GM12891 (cell line): ENCODE measurements at regions not wholly inside any gene's neighbourhood (a gene's known extent, or its start where the extent isn't known, plus 50 kb on each side); places are given as distances from the start of the nearest gene placed in this dataset.

Source experiments
- DNase-seq: peaks from one replicate; pipeline ENCODE4 v3.0.0; 2011; ENCODE audit warnings: low spot score; ENCODE audit not compliant: insufficient read length
- FAIRE-seq: peaks from 2 replicates; lab custom pipeline; 2011; peaks lifted over from hg19 to GRCh38; lab: Jason Lieb, UNC
- PAX5 ChIP-seq: IDR thresholded peaks from 2 replicates; pipeline ENCODE4 v1.6.1; 2011; ENCODE audit warnings: low read length, moderate library complexity, mild to moderate bottlenecking; ENCODE audit not compliant: insufficient read depth, severe bottlenecking
- POLR2A ChIP-seq: IDR thresholded peaks from 2 replicates; pipeline ENCODE4 v1.6.1; 2011; ENCODE audit warnings: low read depth, low read length, control low read depth
- POLR2AphosphoS5 ChIP-seq: IDR thresholded peaks from 2 replicates; pipeline ENCODE4 v1.6.1; 2011; ENCODE audit warnings: low read depth, low read length, control low read depth
- POU2F2 ChIP-seq: IDR thresholded peaks from 2 replicates; pipeline ENCODE4 v1.6.1; 2011; ENCODE audit warnings: low read depth, mild to moderate bottlenecking, control low read depth, low read length, moderate library complexity
- SPI1 ChIP-seq: IDR thresholded peaks from 2 replicates; pipeline ENCODE4 v1.6.1; 2011; ENCODE audit warnings: low read depth, low read length, control low read depth
- TAF1 ChIP-seq: IDR thresholded peaks from 2 replicates; pipeline ENCODE4 v1.6.1; 2011; ENCODE audit warnings: low read depth, low read length, control low read depth

- TF ChIP-seq SPI1 (no peak), POLR2AphosphoS5 (no peak), TAF1 (no peak), POU2F2 (no peak), PAX5 (no peak), POLR2A (no peak)
- FAIRE-seq (no peak), DNase-seq (no peak)
These were observed 235.6 kb upstream of the TGFBR2 start for GRCh38 chr3:30370681-30371271.

- DNase-seq (no peak), FAIRE-seq (no peak)
- TF ChIP-seq SPI1 (no peak), POU2F2 (no peak), TAF1 (no peak), PAX5 (no peak), POLR2A (no peak), POLR2AphosphoS5 (no peak)
These were observed 233.6 kb upstream of the TGFBR2 start for GRCh38 chr3:30372837-30373236.

GRCh38 chr3:30384546-30385072 is 221.8 kb upstream of the TGFBR2 start:
- no peak for DNase-seq
- TF ChIP-seq POLR2A = no peak
- TF ChIP-seq POLR2AphosphoS5 = no peak
- TF ChIP-seq POU2F2 = no peak
- TF ChIP-seq SPI1 = no peak
- no peak for TF ChIP-seq PAX5
- TF ChIP-seq TAF1 = no peak
- FAIRE-seq = no peak

- FAIRE-seq (no peak), DNase-seq (no peak)
- TF ChIP-seq PAX5 (no peak), POLR2AphosphoS5 (no peak), TAF1 (no peak), SPI1 (no peak), POU2F2 (no peak), POLR2A (no peak)
These were observed 213.3 kb upstream of the TGFBR2 start for GRCh38 chr3:30393079-30393478.

- DNase-seq (no peak), FAIRE-seq (no peak)
- TF ChIP-seq TAF1 = no peak
- no peak for TF ChIP-seq SPI1
- no peak for TF ChIP-seq PAX5
- TF ChIP-seq POLR2AphosphoS5 = no peak
- TF ChIP-seq POLR2A = no peak
- TF ChIP-seq POU2F2 = no peak
These were observed 209.4 kb upstream of the TGFBR2 start for GRCh38 chr3:30397030-30397429.

GRCh38 chr3:30399394-30400181 is 206.8 kb upstream of the TGFBR2 start:
- DNase-seq = no peak
- no peak for FAIRE-seq
- TF ChIP-seq POU2F2 (no peak), TAF1 (no peak), POLR2A (no peak), SPI1 (no peak), POLR2AphosphoS5 (no peak), PAX5 (no peak)

GRCh38 chr3:30400926-30401325 is 205.5 kb upstream of the TGFBR2 start:
- FAIRE-seq = no peak
- no peak for DNase-seq

GRCh38 chr3:30401971-30402370 is 204.4 kb upstream of the TGFBR2 start:
- DNase-seq = no peak
- TF ChIP-seq POLR2AphosphoS5 (no peak), SPI1 (no peak), TAF1 (no peak), POLR2A (no peak), PAX5 (no peak), POU2F2 (no peak)
- no peak for FAIRE-seq

More at GRCh38 chr3:30400926-30401325, 205.5 kb upstream of the TGFBR2 start:
- TF ChIP-seq PAX5 (no peak), SPI1 (no peak), POLR2A (no peak), TAF1 (no peak), POU2F2 (no peak), POLR2AphosphoS5 (no peak)

GRCh38 chr3:30407651-30408050 is 198.8 kb upstream of the TGFBR2 start:
- DNase-seq = no peak
- FAIRE-seq = no peak
- TF ChIP-seq TAF1 = no peak
- TF ChIP-seq POLR2A = no peak
- no peak for TF ChIP-seq POLR2AphosphoS5
- TF ChIP-seq SPI1 = no peak
- TF ChIP-seq POU2F2 = no peak
- no peak for TF ChIP-seq PAX5

GRCh38 chr3:30408105-30408557 is 198.3 kb upstream of the TGFBR2 start:
- FAIRE-seq = no peak

More at GRCh38 chr3:30408105-30408557, 198.3 kb upstream of the TGFBR2 start:
- TF ChIP-seq SPI1 = no peak
- no peak for TF ChIP-seq POU2F2
- no peak for TF ChIP-seq POLR2AphosphoS5
- no peak for TF ChIP-seq POLR2A
- TF ChIP-seq TAF1 = no peak
- TF ChIP-seq PAX5 = no peak
- no peak for DNase-seq
